ENCODE measurements at regions not wholly inside any gene's neighbourhood (a gene's known extent, or its start where the extent isn't known, plus 50 kb on each side); places are given as distances from the start of the nearest gene placed in this dataset.

- TF ChIP-seq RELA (CRISPR knock-in tag; IDR thresholded peaks at IDR 0.05; ENCODE audit: borderline replicate concordance): no peak
- no peak for TF ChIP-seq PRDM15 (CRISPR knock-in tag; IDR thresholded peaks at IDR 0.05)
- TF ChIP-seq FOXP4 (CRISPR knock-in tag; IDR thresholded peaks at IDR 0.05): no peak
- TF ChIP-seq ESRRA (CRISPR knock-in tag; IDR thresholded peaks at IDR 0.05; ENCODE audit: borderline replicate concordance): no peak
- no peak for TF ChIP-seq SP1 (CRISPR knock-in tag; conservative IDR thresholded peaks at IDR 0.05)
- no peak for TF ChIP-seq STAT6 (CRISPR knock-in tag; conservative IDR thresholded peaks at IDR 0.05; ENCODE audit: low read depth)
Measured at GRCh38 chr20:48262955-48263354, 477.7 kb upstream of the SULF2 start (continued).

GRCh38 chr20:48262466-48262865 lies 477.2 kb upstream of the SULF2 start:
- DNase-seq (ENCODE audit: low spot score) (no peak), ATAC-seq (no peak)
- POLR2A ChIA-PET: no interaction called here
- Mint-ChIP-seq H3K9me3 (peaks cover 8% of the 10 kb centered on the region), H3K27ac (no peak overlapping the region), H3K36me3 (no peaks in the 10 kb centered on the region), H3K4me3 (no peak overlapping the region), H3K4me1 (peaks cover 14% of the 10 kb centered on the region), H3K27me3 (ENCODE audit: low read depth) (no peaks in the 10 kb centered on the region; the same call in 1 of the 2 replicates)
- CTCF ChIA-PET: no interaction called here
- TF ChIP-seq ZNF138 (CRISPR knock-in tag; conservative IDR thresholded peaks at IDR 0.05) (no peak), STAT6 (CRISPR knock-in tag; conservative IDR thresholded peaks at IDR 0.05; ENCODE audit: low read depth) (no peak), TP53 (CRISPR knock-in tag; IDR thresholded peaks at IDR 0.05) (no peak), E2F5 (CRISPR knock-in tag; IDR thresholded peaks at IDR 0.05) (no peak), CREB1 (CRISPR knock-in tag; IDR thresholded peaks at IDR 0.05) (no peak), ZNF281 (CRISPR knock-in tag; IDR thresholded peaks at IDR 0.05) (no peak), EMX1 (CRISPR knock-in tag; IDR thresholded peaks at IDR 0.05) (no peak), ZNF219 (CRISPR knock-in tag; IDR thresholded peaks at IDR 0.05; ENCODE audit: borderline replicate concordance) (no peak), PRDM15 (CRISPR knock-in tag; IDR thresholded peaks at IDR 0.05) (no peak), ZNF425 (CRISPR knock-in tag; conservative IDR thresholded peaks at IDR 0.05) (no peak)
